ENCODE measurements at regions not wholly inside any gene's neighbourhood (a gene's known extent, or its start where the extent isn't known, plus 50 kb on each side); places are given as distances from the start of the nearest gene placed in this dataset.

GRCh38 chr2:404581-404980, 116.7 kb upstream of the ALKAL2 start:
- Histone ChIP-seq H3K36me3 (replicated peaks in 1 of 2; ENCODE audit: control insufficient read depth in 1 of 2, insufficient read depth in 2 of 2, low read length in 2 of 2) (no peaks in the 10 kb centered on the region), H3K4me3 (replicated peaks in 1 of 3; ENCODE audit: insufficient read depth in 1 of 3, low read depth in 2 of 3, low read length in 3 of 3) (no peak overlapping the region), H3K79me2 (ENCODE audit: insufficient read depth, low read length) (no peaks in the 10 kb centered on the region), H2AFZ (ENCODE audit: low read length) (no peak overlapping the region), H3K4me1 (ENCODE audit: insufficient read depth, low read length) (no peaks in the 10 kb centered on the region), H4K20me1 (ENCODE audit: insufficient read depth, low read length) (no peaks in the 10 kb centered on the region), H3K27ac (ENCODE audit: extremely low read length, insufficient read depth, low read length) (no peak overlapping the region), H3K27me3 (ENCODE audit: control insufficient read depth in 1 of 2, insufficient read depth in 2 of 2, low read length in 2 of 2) (peaks cover 2 to 31% of the 10 kb centered on the region in 2 experiments; a peak in 3 of 5 replicates), H3K9ac (ENCODE audit: insufficient read depth, low read depth, low read length) (no peak overlapping the region), H3K4me2 (ENCODE audit: low read depth, low read length) (no peak overlapping the region), H3K9me3 (ENCODE audit: low read length) (no peaks in the 10 kb centered on the region)
- TF ChIP-seq ZNF558 (CRISPR knock-in tag; IDR thresholded peaks at IDR 0.05; ENCODE audit: borderline replicate concordance) (no peak), ZMAT5 (CRISPR knock-in tag; IDR thresholded peaks at IDR 0.05; ENCODE audit: borderline replicate concordance, low read depth) (no peak), TEAD2 (CRISPR knock-in tag; IDR thresholded peaks at IDR 0.05) (no peak), ZNF724P (CRISPR knock-in tag; IDR thresholded peaks at IDR 0.05; ENCODE audit: borderline replicate concordance) (no peak), ZFX (CRISPR knock-in tag; IDR thresholded peaks at IDR 0.05; ENCODE audit: low read depth) (no peak), RORA (CRISPR knock-in tag; IDR thresholded peaks at IDR 0.05) (no peak), ZNF276 (CRISPR knock-in tag; IDR thresholded peaks at IDR 0.05; ENCODE audit: low read depth) (no peak), ATF1 (CRISPR knock-in tag; IDR thresholded peaks at IDR 0.05) (no peak), ZNF138 (CRISPR knock-in tag; IDR thresholded peaks at IDR 0.05; ENCODE audit: low read depth) (no peak), ZSCAN29 (CRISPR knock-in tag; conservative IDR thresholded peaks at IDR 0.05) (no peak), CHD4 (IDR thresholded peaks at IDR 0.05; ENCODE audit: borderline replicate concordance, low read length) (no peak), SUZ12 (IDR thresholded peaks at IDR 0.05; ENCODE audit: low read depth, low read length) (no peak), ZNF431 (CRISPR knock-in tag; IDR thresholded peaks at IDR 0.05; ENCODE audit: borderline replicate concordance, low read depth) (no peak), THRA (CRISPR knock-in tag; IDR thresholded peaks at IDR 0.05; ENCODE audit: borderline replicate concordance) (no peak)
- intact Hi-C loops (cut with micrococcal nuclease; ENCODE audit: unreplicated experiment) (no loop called here), in situ Hi-C loops (cut with HindIII; ENCODE audit: extremely low pct_ligation_motif_present, low pct_unique_long_range_greater_than_20kb) (no loop called here)
- 2% methylated on average over 2 of the region's 2 CpGs for WGBS (ENCODE audit: low lambda C conversion rate)
- DNase-seq (ENCODE audit: low spot score) (no peak), FAIRE-seq (no peak), ATAC-seq (no peak)
- no TSS peak for BruUV-seq (replicated peaks)
- CTCF ChIA-PET (ENCODE audit: low intra/inter-chr PET ratio, low total read pairs): no interaction called here
- POLR2A ChIA-PET: no interaction called here

Measured in HepG2 (cell line).